Upper lobe of right lung (tissue), 1 donor: ENCODE measurements at regions not wholly inside any gene's neighbourhood (a gene's known extent, or its start where the extent isn't known, plus 50 kb on each side); places are given as distances from the start of the nearest gene placed in this dataset.

Experiments
- ATAC-seq: fragments of 200-7000 bp; cut with Tn5 transposase; one replicate; pipeline ENCODE4 v1.9.1; 2020; ENCODE audit warnings: mild to moderate bottlenecking, moderate library complexity
- DNase-seq: peaks from one replicate; pipeline ENCODE4 v3.0.0-alpha.2; 2020
- H3K27ac ChIP-seq: fragments of 200-600 bp; one replicate; pipeline ENCODE4 v1.8.0; 2022
- H3K27me3 ChIP-seq: fragments of 200-600 bp; one replicate; pipeline ENCODE4 v1.8.0; 2022; ENCODE audit warnings: mild to moderate bottlenecking
- H3K36me3 ChIP-seq: fragments of 200-600 bp; one replicate; pipeline ENCODE4 v1.8.0; 2022
- H3K4me1 ChIP-seq: fragments of 200-600 bp; one replicate; pipeline ENCODE4 v1.8.0; 2022
- H3K4me3 ChIP-seq: fragments of 200-600 bp; one replicate; pipeline ENCODE4 v1.8.0; 2022; ENCODE audit warnings: mild to moderate bottlenecking
- H3K9me3 ChIP-seq: fragments of 200-600 bp; one replicate; pipeline ENCODE4 v1.8.0; 2022
- CTCF ChIP-seq: fragments of 200-600 bp; IDR thresholded peaks from one replicate; pipeline ENCODE4 v1.8.0; 2022; ENCODE audit warnings: antibody characterized with exemption
- intact Hi-C: fragments of 100-400 bp; cut with DNase I; formaldehyde crosslinking; loops from one replicate; pipeline ENCODE4 v1.11.0; 2022
- donor health status: DM: no; HTN: yes; CAD: no; lungs with severe emphysema.

GRCh38 chr7:91771394-91771793, 109.1 kb downstream of the MTERF1 start:
- Histone ChIP-seq H3K4me1 (no peaks in the 10 kb centered on the region), H3K27ac (no peak overlapping the region), H3K9me3 (no peaks in the 10 kb centered on the region), H3K27me3 (no peaks in the 10 kb centered on the region), H3K4me3 (no peak overlapping the region), H3K36me3 (no peaks in the 10 kb centered on the region)
- intact Hi-C loops, result no loop called here
- DNase-seq, result no peak
- no peak for TF ChIP-seq CTCF
- ATAC-seq, result no peak

GRCh38 chr7:91771921-91772815, 108.3 kb downstream of the MTERF1 start:
- ATAC-seq (no peak), DNase-seq (no peak)
- H3K36me3 ChIP-seq, result no peaks in the 10 kb centered on the region
- intact Hi-C loops, result no loop called here
- H3K9me3 ChIP-seq, result no peaks in the 10 kb centered on the region
- H3K4me3 ChIP-seq, result no peak overlapping the region
- no peak overlapping the region for H3K27ac ChIP-seq
- TF ChIP-seq CTCF, result no peak
- H3K27me3 ChIP-seq, result no peaks in the 10 kb centered on the region
- no peaks in the 10 kb centered on the region for H3K4me1 ChIP-seq

- ATAC-seq, result no peak
- Histone ChIP-seq H3K9me3 (no peaks in the 10 kb centered on the region), H3K27ac (no peak overlapping the region), H3K27me3 (no peaks in the 10 kb centered on the region), H3K36me3 (no peaks in the 10 kb centered on the region), H3K4me1 (no peaks in the 10 kb centered on the region), H3K4me3 (no peak overlapping the region)
- intact Hi-C loops, result no loop called here
- DNase-seq, result no peak
- no peak for TF ChIP-seq CTCF
These were observed 104.3 kb downstream of the MTERF1 start for GRCh38 chr7:91776171-91776570.

- no peaks in the 10 kb centered on the region for H3K36me3 ChIP-seq
- no peaks in the 10 kb centered on the region for H3K4me1 ChIP-seq
- H3K27me3 ChIP-seq, result no peaks in the 10 kb centered on the region
- H3K4me3 ChIP-seq, result no peak overlapping the region
- H3K9me3 ChIP-seq, result no peaks in the 10 kb centered on the region
- no peak for TF ChIP-seq CTCF
- no peak for ATAC-seq
- no peak overlapping the region for H3K27ac ChIP-seq
- DNase-seq, result no peak
- intact Hi-C loops, result no loop called here
These were observed 103.0 kb downstream of the MTERF1 start for GRCh38 chr7:91777522-91777921.

GRCh38 chr7:91778416-91778815, 102.1 kb downstream of the MTERF1 start:
- intact Hi-C loops, result no loop called here
- ATAC-seq (no peak), DNase-seq (no peak)

More at GRCh38 chr7:91778416-91778815, 102.1 kb downstream of the MTERF1 start:
- H3K27me3 ChIP-seq, result no peaks in the 10 kb centered on the region
- H3K4me1 ChIP-seq, result no peaks in the 10 kb centered on the region
- no peak for TF ChIP-seq CTCF
- H3K27ac ChIP-seq, result no peak overlapping the region
- H3K9me3 ChIP-seq, result no peaks in the 10 kb centered on the region
- H3K4me3 ChIP-seq, result no peak overlapping the region
- no peaks in the 10 kb centered on the region for H3K36me3 ChIP-seq
